SU-DHL-6 (cell line): ENCODE measurements at regions not wholly inside any gene's neighbourhood (a gene's known extent, or its start where the extent isn't known, plus 50 kb on each side); places are given as distances from the start of the nearest gene placed in this dataset.

Experiments
- H2AFZ ChIP-seq: fragments of 200-600 bp; sonication (generic); 2 replicates; pipeline ENCODE4 v1.6.1; 2014; ENCODE audit warnings: low read depth, mild to moderate bottlenecking, moderate library complexity, mixed read lengths, antibody characterized with exemption, low read length; ENCODE audit not compliant: severe bottlenecking
- H3F3A ChIP-seq: fragments of 200-600 bp; shearing (Covaris generic); 2 replicates; pipeline ENCODE4 v1.6.0; 2016; ENCODE audit warnings: antibody characterized with exemption, mild to moderate bottlenecking; ENCODE audit not compliant: insufficient read depth
- H3K27ac ChIP-seq: fragments of 200-600 bp; sonication (generic); 2 replicates; pipeline ENCODE4 v1.5.1; 2016; ENCODE audit warnings: low read depth, mild to moderate bottlenecking, low read length, moderate library complexity, mixed read lengths
- H3K27me3 ChIP-seq: fragments of 200-600 bp; sonication (generic), shearing (Covaris generic); 2 replicates; pipeline ENCODE4 v1.6.0; 2014; ENCODE audit warnings: mild to moderate bottlenecking, low read length
- H3K36me3 ChIP-seq: fragments of 200-600 bp; sonication (generic); 2 replicates; pipeline ENCODE4 v1.6.1; 2014; ENCODE audit warnings: mild to moderate bottlenecking, low read length, mixed read lengths
- H3K4me2 ChIP-seq: fragments of 300-600, 200-600 bp; shearing (Covaris generic), sonication (generic); 2 replicates; pipeline ENCODE4 v1.6.0; 2014; ENCODE audit warnings: low read length, low read depth, mild to moderate bottlenecking; ENCODE audit not compliant: poor library complexity, severe bottlenecking
- H3K4me3 ChIP-seq: fragments of 200-600 bp; sonication (generic); 2 replicates; pipeline ENCODE4 v1.5.1; 2014; ENCODE audit warnings: antibody characterized with exemption, low read length, mild to moderate bottlenecking, mixed read lengths; ENCODE audit not compliant: insufficient read depth, poor library complexity, severe bottlenecking
- H3K79me2 ChIP-seq: fragments of 200-600 bp; sonication (generic); 2 replicates; pipeline ENCODE4 v1.6.1; 2014; ENCODE audit warnings: mild to moderate bottlenecking, low read length, moderate library complexity; ENCODE audit not compliant: insufficient read depth
- H3K9ac ChIP-seq: fragments of 200-600 bp; sonication (generic); 2 replicates; pipeline ENCODE4 v1.7.0; 2014; ENCODE audit warnings: mild to moderate bottlenecking, low read length
- H3K9me2 ChIP-seq: fragments of 200-600 bp; sonication (generic); replicated peaks from 2 replicates; pipeline ENCODE4 v1.6.1; 2014; ENCODE audit warnings: low read length; ENCODE audit not compliant: insufficient read depth
- H3K9me3 ChIP-seq: fragments of 200-600 bp; sonication (generic); 2 replicates; pipeline ENCODE4 v1.6.1; 2014; ENCODE audit warnings: low read length, mixed read lengths; ENCODE audit not compliant: insufficient read depth
- H4K20me1 ChIP-seq: fragments of 200-600 bp; sonication (generic); 2 replicates; pipeline ENCODE4 v1.6.1; 2014; ENCODE audit warnings: low read depth, mild to moderate bottlenecking, antibody characterized with exemption, low read length, moderate library complexity, mixed read lengths
- CTCF ChIP-seq: fragments of 200-600 bp; sonication (generic); IDR thresholded peaks from one replicate; pipeline ENCODE4 v1.5.1; 2017; ENCODE audit warnings: antibody characterized with exemption, mild to moderate bottlenecking, low read length, moderate library complexity; ENCODE audit not compliant: insufficient read depth, poor library complexity, severe bottlenecking
- EZH2phosphoT487 ChIP-seq: fragments of 200-600 bp; sonication (generic), shearing (Covaris generic); conservative IDR thresholded peaks from 2 replicates; pipeline ENCODE4 v1.6.1; 2018; ENCODE audit warnings: mild to moderate bottlenecking, antibody characterized with exemption, low read length, moderate library complexity, mixed read lengths

DNA sequence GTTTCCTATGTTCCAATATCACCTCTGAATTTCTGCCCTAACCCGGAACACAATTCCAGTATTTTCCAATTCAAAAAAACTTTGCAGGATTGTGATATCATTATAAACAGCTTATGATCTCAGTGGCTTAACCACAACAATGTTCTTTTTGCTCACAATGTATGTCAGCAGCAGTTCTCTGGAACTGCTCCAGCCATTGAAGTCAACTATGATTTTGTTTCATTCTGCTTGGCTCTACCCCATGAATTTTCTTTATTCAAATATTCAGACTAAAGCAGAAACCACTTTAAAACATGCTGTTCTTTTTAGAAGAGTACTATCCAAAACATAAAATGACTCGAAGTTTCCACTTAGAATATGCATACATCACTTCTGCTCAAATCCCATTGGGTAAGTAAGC, 1611.1 kb downstream of the ARAP2 start:
- H3K9ac ChIP-seq = no peak overlapping the region
- TF ChIP-seq CTCF = no peak
- TF ChIP-seq EZH2phosphoT487 = no peak
- no peak overlapping the region for H3K4me3 ChIP-seq
- H3K9me2 ChIP-seq = no peaks in the 10 kb centered on the region
- no peaks in the 10 kb centered on the region for H3K27me3 ChIP-seq
- H3K36me3 ChIP-seq = no peaks in the 10 kb centered on the region
- H3F3A ChIP-seq = 0 out of 2 replicates have a peak, but pooled peaks cover 2% of the 10 kb centered on the region
- no peak overlapping the region for H2AFZ ChIP-seq
- H4K20me1 ChIP-seq = no peaks in the 10 kb centered on the region
- H3K4me2 ChIP-seq = no peak overlapping the region
- no peaks in the 10 kb centered on the region for H3K9me3 ChIP-seq
- no peaks in the 10 kb centered on the region for H3K79me2 ChIP-seq
- H3K27ac ChIP-seq = no peak overlapping the region

DNA sequence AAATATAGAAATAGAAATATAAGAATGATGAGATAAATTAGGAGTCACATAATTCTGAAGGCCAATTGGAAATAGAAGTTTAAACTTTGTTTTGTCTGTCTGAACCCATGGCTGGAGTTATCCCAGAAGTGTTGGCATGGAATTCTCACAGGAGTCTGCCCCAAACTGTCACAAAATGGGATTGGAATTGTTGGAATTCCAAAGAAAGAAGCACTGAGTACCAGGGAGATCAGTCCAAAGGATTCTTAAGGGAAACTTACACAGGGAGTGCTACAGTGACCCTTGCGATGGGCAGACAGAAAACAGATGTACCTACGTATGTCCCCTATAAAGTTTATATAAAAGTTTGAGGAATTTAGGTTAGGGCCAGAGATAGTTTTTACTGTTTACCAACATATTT, 1607.7 kb downstream of the ARAP2 start:
- H3K9ac ChIP-seq = no peak overlapping the region
- H3K9me3 ChIP-seq = 0 out of 2 replicates have a peak, but pooled peaks cover 4% of the 10 kb centered on the region
- no peaks in the 10 kb centered on the region for H3F3A ChIP-seq
- TF ChIP-seq CTCF (no peak), EZH2phosphoT487 (no peak)
- no peak overlapping the region for H3K4me3 ChIP-seq
- H3K9me2 ChIP-seq = no peaks in the 10 kb centered on the region
- H3K79me2 ChIP-seq = no peaks in the 10 kb centered on the region
- no peaks in the 10 kb centered on the region for H3K36me3 ChIP-seq
- H2AFZ ChIP-seq = no peak overlapping the region
- no peak overlapping the region for H3K4me2 ChIP-seq
- no peak overlapping the region for H3K27ac ChIP-seq
- no peaks in the 10 kb centered on the region for H3K27me3 ChIP-seq
- no peaks in the 10 kb centered on the region for H4K20me1 ChIP-seq

GRCh38 chr4:34643476-34643875, 1600.8 kb downstream of the ARAP2 start:
- no peak for TF ChIP-seq CTCF
- TF ChIP-seq EZH2phosphoT487 = no peak
- Histone ChIP-seq H3K27me3 (no peaks in the 10 kb centered on the region), H3K4me2 (no peak overlapping the region), H3K9ac (no peak overlapping the region), H3K27ac (no peak overlapping the region), H3K9me2 (no peaks in the 10 kb centered on the region), H2AFZ (no peak overlapping the region), H3K36me3 (no peaks in the 10 kb centered on the region), H4K20me1 (no peaks in the 10 kb centered on the region), H3K4me3 (no peak overlapping the region), H3F3A (no peaks in the 10 kb centered on the region), H3K9me3 (0 out of 2 replicates have a peak, but pooled peaks cover 4% of the 10 kb centered on the region), H3K79me2 (no peaks in the 10 kb centered on the region)
